ENCODE measurements at regions not wholly inside any gene's neighbourhood (a gene's known extent, or its start where the extent isn't known, plus 50 kb on each side); places are given as distances from the start of the nearest gene placed in this dataset.

- TF ChIP-seq OSR1 (CRISPR knock-in tag; IDR thresholded peaks at IDR 0.05), result no peak
- TF ChIP-seq, protein P1, sequence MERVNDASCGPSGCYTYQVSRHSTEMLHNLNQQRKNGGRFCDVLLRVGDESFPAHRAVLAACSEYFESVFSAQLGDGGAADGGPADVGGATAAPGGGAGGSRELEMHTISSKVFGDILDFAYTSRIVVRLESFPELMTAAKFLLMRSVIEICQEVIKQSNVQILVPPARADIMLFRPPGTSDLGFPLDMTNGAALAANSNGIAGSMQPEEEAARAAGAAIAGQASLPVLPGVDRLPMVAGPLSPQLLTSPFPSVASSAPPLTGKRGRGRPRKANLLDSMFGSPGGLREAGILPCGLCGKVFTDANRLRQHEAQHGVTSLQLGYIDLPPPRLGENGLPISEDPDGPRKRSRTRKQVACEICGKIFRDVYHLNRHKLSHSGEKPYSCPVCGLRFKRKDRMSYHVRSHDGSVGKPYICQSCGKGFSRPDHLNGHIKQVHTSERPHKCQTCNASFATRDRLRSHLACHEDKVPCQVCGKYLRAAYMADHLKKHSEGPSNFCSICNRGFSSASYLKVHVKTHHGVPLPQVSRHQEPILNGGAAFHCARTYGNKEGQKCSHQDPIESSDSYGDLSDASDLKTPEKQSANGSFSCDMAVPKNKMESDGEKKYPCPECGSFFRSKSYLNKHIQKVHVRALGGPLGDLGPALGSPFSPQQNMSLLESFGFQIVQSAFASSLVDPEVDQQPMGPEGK (CRISPR knock-in tag; IDR thresholded peaks at IDR 0.05; ENCODE audit: borderline replicate concordance), result no peak
- no peak for TF ChIP-seq ESRRG (CRISPR knock-in tag; IDR thresholded peaks at IDR 0.05)
- no peak for TF ChIP-seq ZFP30 (CRISPR knock-in tag; IDR thresholded peaks at IDR 0.05)
- TF ChIP-seq, protein P2, sequence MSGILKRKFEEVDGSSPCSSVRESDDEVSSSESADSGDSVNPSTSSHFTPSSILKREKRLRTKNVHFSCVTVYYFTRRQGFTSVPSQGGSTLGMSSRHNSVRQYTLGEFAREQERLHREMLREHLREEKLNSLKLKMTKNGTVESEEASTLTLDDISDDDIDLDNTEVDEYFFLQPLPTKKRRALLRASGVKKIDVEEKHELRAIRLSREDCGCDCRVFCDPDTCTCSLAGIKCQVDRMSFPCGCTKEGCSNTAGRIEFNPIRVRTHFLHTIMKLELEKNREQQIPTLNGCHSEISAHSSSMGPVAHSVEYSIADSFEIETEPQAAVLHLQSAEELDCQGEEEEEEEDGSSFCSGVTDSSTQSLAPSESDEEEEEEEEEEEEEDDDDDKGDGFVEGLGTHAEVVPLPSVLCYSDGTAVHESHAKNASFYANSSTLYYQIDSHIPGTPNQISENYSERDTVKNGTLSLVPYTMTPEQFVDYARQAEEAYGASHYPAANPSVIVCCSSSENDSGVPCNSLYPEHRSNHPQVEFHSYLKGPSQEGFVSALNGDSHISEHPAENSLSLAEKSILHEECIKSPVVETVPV (CRISPR knock-in tag; IDR thresholded peaks at IDR 0.05), result no peak
- TF ChIP-seq CSDC2 (CRISPR knock-in tag; IDR thresholded peaks at IDR 0.05), result no peak
- TF ChIP-seq PPARA (CRISPR knock-in tag; IDR thresholded peaks at IDR 0.05; ENCODE audit: borderline replicate concordance), result no peak
- TF ChIP-seq ARNTL (CRISPR knock-in tag; IDR thresholded peaks at IDR 0.05; ENCODE audit: borderline replicate concordance, low read depth), result no peak
Observed at GRCh38 chr18:35835833-35836232, 136.6 kb upstream of the RMP24 start.

Measured in SK-N-SH treated with all-trans-retinoic acid at 6 μM for 48 hours (cell line).